NB4 (cell line): ENCODE measurements at regions not wholly inside any gene's neighbourhood (a gene's known extent, or its start where the extent isn't known, plus 50 kb on each side); places are given as distances from the start of the nearest gene placed in this dataset.
"Not testable (repeated sequence)": the region's sequence is repeated elsewhere in the genome, so short reads cannot be mapped to it uniquely, and the experiment has no call there.

ENCODE experiments used
- MYC ChIP-seq: IDR thresholded peaks from 2 replicates; pipeline ENCODE4 v1.6.1; 2011; ENCODE audit warnings: low read depth, low read length
- POLR2A ChIP-seq: IDR thresholded peaks from 2 replicates; pipeline ENCODE4 v1.6.1; 2011; ENCODE audit warnings: mild to moderate bottlenecking; ENCODE audit not compliant: insufficient read length; ENCODE audit errors: extremely low read depth
- TF ChIP-seq, protein P1 (sequence below): IDR thresholded peaks from one replicate; pipeline ENCODE4 v1.5.1; 2012; ENCODE audit warnings: low read depth, low read length
- TF ChIP-seq, protein P2 (sequence below): IDR thresholded peaks from 2 replicates; pipeline ENCODE4 v1.6.1; 2011; ENCODE audit warnings: low read depth, low read length

DNA sequence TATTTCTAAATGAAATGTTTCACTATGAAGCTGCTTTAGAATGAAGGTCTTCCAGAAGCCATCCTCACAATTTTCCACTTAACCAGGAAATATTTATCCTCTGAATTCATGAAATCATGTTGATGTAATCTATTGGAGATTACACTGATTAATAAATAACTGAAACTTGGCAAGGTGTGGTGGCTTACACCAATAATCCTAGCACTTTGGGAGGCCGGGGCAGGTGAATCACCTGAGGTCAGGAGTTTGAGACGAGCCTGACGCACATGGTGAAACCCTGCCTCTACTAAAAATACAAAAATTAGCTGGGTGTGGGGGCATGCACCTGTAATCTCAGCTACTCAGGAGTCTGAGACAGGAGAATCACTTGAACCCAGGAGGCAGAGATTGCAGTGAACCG lies 73.8 kb upstream of the DAPK1 start:
- not testable (repeated sequence) for TF ChIP-seq POLR2A, MYC
- TF ChIP-seq, protein P1, sequence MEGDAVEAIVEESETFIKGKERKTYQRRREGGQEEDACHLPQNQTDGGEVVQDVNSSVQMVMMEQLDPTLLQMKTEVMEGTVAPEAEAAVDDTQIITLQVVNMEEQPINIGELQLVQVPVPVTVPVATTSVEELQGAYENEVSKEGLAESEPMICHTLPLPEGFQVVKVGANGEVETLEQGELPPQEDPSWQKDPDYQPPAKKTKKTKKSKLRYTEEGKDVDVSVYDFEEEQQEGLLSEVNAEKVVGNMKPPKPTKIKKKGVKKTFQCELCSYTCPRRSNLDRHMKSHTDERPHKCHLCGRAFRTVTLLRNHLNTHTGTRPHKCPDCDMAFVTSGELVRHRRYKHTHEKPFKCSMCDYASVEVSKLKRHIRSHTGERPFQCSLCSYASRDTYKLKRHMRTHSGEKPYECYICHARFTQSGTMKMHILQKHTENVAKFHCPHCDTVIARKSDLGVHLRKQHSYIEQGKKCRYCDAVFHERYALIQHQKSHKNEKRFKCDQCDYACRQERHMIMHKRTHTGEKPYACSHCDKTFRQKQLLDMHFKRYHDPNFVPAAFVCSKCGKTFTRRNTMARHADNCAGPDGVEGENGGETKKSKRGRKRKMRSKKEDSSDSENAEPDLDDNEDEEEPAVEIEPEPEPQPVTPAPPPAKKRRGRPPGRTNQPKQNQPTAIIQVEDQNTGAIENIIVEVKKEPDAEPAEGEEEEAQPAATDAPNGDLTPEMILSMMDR, result not testable (repeated sequence)
- TF ChIP-seq, protein P2, sequence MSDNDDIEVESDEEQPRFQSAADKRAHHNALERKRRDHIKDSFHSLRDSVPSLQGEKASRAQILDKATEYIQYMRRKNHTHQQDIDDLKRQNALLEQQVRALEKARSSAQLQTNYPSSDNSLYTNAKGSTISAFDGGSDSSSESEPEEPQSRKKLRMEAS, result not testable (repeated sequence)
